ENCODE measurements at regions not wholly inside any gene's neighbourhood (a gene's known extent, or its start where the extent isn't known, plus 50 kb on each side); places are given as distances from the start of the nearest gene placed in this dataset.

GRCh38 chr3:25324954-25325655 lies 103.0 kb upstream of the RARB start:
- TF ChIP-seq ZNF558 (tag by site-specific recombination; IDR thresholded peaks at IDR 0.05) (no peak), WT1 (tag by site-specific recombination; IDR thresholded peaks at IDR 0.05) (no peak), ZNF830 (tag by site-specific recombination; IDR thresholded peaks at IDR 0.05; ENCODE audit: low read depth) (no peak), ZSCAN23 (tag by site-specific recombination; IDR thresholded peaks at IDR 0.05) (no peak), ZNF366 (tag by site-specific recombination; conservative IDR thresholded peaks at IDR 0.05) (no peak), ZNF175 (tag by site-specific recombination; IDR thresholded peaks at IDR 0.05) (no peak), ZNF354C (tag by site-specific recombination; IDR thresholded peaks at IDR 0.05; ENCODE audit: borderline replicate concordance, low read depth) (no peak), ZNF114 (tag by site-specific recombination; IDR thresholded peaks at IDR 0.05) (no peak), OSR2 (tag by site-specific recombination; IDR thresholded peaks at IDR 0.05) (no peak), ZNF510 (tag by site-specific recombination; IDR thresholded peaks at IDR 0.05; ENCODE audit: insufficient replicate concordance) (no peak), ZBTB6 (tag by site-specific recombination; IDR thresholded peaks at IDR 0.05) (no peak)
- TF ChIP-seq, protein P1, sequence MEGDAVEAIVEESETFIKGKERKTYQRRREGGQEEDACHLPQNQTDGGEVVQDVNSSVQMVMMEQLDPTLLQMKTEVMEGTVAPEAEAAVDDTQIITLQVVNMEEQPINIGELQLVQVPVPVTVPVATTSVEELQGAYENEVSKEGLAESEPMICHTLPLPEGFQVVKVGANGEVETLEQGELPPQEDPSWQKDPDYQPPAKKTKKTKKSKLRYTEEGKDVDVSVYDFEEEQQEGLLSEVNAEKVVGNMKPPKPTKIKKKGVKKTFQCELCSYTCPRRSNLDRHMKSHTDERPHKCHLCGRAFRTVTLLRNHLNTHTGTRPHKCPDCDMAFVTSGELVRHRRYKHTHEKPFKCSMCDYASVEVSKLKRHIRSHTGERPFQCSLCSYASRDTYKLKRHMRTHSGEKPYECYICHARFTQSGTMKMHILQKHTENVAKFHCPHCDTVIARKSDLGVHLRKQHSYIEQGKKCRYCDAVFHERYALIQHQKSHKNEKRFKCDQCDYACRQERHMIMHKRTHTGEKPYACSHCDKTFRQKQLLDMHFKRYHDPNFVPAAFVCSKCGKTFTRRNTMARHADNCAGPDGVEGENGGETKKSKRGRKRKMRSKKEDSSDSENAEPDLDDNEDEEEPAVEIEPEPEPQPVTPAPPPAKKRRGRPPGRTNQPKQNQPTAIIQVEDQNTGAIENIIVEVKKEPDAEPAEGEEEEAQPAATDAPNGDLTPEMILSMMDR (tag by site-specific recombination; IDR thresholded peaks at IDR 0.05), result no peak
- TF ChIP-seq, protein P2, sequence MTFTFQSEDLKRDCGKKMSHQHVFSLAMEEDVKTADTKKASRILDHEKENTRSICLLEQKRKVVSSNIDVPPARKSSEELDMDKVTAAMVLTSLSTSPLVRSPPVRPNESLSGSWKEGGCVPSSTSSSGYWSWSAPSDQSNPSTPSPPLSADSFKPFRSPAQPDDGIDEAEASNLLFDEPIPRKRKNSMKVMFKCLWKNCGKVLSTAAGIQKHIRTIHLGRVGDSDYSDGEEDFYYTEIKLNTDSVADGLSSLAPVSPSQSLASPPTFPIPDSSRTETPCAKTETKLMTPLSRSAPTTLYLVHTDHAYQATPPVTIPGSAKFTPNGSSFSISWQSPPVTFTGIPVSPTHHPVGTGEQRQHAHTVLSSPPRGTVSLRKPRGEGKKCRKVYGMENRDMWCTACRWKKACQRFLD (tag by site-specific recombination; IDR thresholded peaks at IDR 0.05), result no peak
- TF ChIP-seq, protein P3, sequence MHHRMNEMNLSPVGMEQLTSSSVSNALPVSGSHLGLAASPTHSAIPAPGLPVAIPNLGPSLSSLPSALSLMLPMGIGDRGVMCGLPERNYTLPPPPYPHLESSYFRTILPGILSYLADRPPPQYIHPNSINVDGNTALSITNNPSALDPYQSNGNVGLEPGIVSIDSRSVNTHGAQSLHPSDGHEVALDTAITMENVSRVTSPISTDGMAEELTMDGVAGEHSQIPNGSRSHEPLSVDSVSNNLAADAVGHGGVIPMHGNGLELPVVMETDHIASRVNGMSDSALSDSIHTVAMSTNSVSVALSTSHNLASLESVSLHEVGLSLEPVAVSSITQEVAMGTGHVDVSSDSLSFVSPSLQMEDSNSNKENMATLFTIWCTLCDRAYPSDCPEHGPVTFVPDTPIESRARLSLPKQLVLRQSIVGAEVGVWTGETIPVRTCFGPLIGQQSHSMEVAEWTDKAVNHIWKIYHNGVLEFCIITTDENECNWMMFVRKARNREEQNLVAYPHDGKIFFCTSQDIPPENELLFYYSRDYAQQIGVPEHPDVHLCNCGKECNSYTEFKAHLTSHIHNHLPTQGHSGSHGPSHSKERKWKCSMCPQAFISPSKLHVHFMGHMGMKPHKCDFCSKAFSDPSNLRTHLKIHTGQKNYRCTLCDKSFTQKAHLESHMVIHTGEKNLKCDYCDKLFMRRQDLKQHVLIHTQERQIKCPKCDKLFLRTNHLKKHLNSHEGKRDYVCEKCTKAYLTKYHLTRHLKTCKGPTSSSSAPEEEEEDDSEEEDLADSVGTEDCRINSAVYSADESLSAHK (tag by site-specific recombination; IDR thresholded peaks at IDR 0.05), result no peak

Measured in HEK293 (cell line).